ENCODE measurements at regions not wholly inside any gene's neighbourhood (a gene's known extent, or its start where the extent isn't known, plus 50 kb on each side); places are given as distances from the start of the nearest gene placed in this dataset.

GRCh38 chr9:28899267-28899666, 1326.0 kb upstream of the C9orf72 start:
- no peak for DNase-seq (ENCODE audit: low read depth in 1 of 2, low spot score in 2 of 2)
- Histone ChIP-seq H3K36me3 (ENCODE audit: control insufficient read depth in 2 of 4, insufficient read depth in 4 of 4, low read length in 3 of 4) (no peaks in the 10 kb centered on the region; a peak in 1 of 8 replicates), H4K8ac (ENCODE audit: extremely low read depth, insufficient read depth, low read length) (no peak overlapping the region; the same call in 1 of the 2 replicates), H3K4ac (replicated peaks; ENCODE audit: insufficient read length, low read depth, low read length) (no peak overlapping the region), H2BK15ac (ENCODE audit: low read length) (no peak overlapping the region), H2BK20ac (ENCODE audit: low read length) (no peak overlapping the region), H3K4me1 (replicated peaks in 1 of 4; ENCODE audit: control insufficient read depth in 3 of 4, insufficient read depth in 4 of 4, low read length in 3 of 4) (0 out of 7 replicates have a peak, but pooled peaks cover 0 to 2% (median 0%) of the 10 kb centered on the region in 4 experiments), H3K9ac (replicated peaks in 1 of 4; ENCODE audit: extremely low read depth in 1 of 4, low read depth in 3 of 4, low read length in 3 of 4) (no peak overlapping the region), H3K18ac (ENCODE audit: extremely low read depth, low read length) (no peak overlapping the region), H2BK120ac (replicated peaks; ENCODE audit: low read depth, low read length) (no peak overlapping the region), H3K9me3 (ENCODE audit: insufficient read depth in 2 of 2, low read depth in 1 of 2, low read length in 1 of 2) (peaks cover 2% of the 10 kb centered on the region in 2 experiments; a peak in 2 of 4 replicates), H3K56ac (replicated peaks; ENCODE audit: insufficient read length, low read depth, low read length) (no peak overlapping the region), H2AFZ (ENCODE audit: low read length) (no peak overlapping the region), H3K23me2 (ENCODE audit: low read depth, low read length) (no peaks in the 10 kb centered on the region), H3K27ac (ENCODE audit: low read depth, low read length) (no peak overlapping the region), H2BK12ac (ENCODE audit: low read depth, low read length) (no peak overlapping the region), H2AK5ac (ENCODE audit: low read depth, low read length) (peak overlapping the region; percentile 3; the same call in 1 of the 2 replicates), H4K91ac (replicated peaks; ENCODE audit: insufficient read length, low read length) (no peak overlapping the region), H3K79me2 (ENCODE audit: control insufficient read depth in 1 of 2, insufficient read depth in 2 of 2, low read length in 2 of 2) (no peaks in the 10 kb centered on the region), H3K79me1 (ENCODE audit: low read depth, low read length) (no peaks in the 10 kb centered on the region), H3K23ac (ENCODE audit: insufficient read length) (no peak overlapping the region), H3K14ac (ENCODE audit: insufficient read length) (peak overlapping the region; percentile 19), H3K4me2 (ENCODE audit: insufficient read depth in 1 of 2, low read depth in 2 of 2, low read length in 2 of 2) (no peak overlapping the region), H3K27me3 (replicated peaks in 1 of 4; ENCODE audit: control insufficient read depth in 3 of 4, extremely low read depth in 1 of 4, insufficient read depth in 3 of 4, low read length in 3 of 4) (no peaks in the 10 kb centered on the region), H2BK5ac (ENCODE audit: low read depth, low read length) (no peak overlapping the region), H3K4me3 (ENCODE audit: extremely low read depth in 1 of 4, insufficient read depth in 2 of 4, low read depth in 3 of 4, low read length in 4 of 4) (no peak overlapping the region), H4K20me1 (replicated peaks in 1 of 2; ENCODE audit: control insufficient read depth in 1 of 2, insufficient read depth in 2 of 2, low read length in 2 of 2) (no peaks in the 10 kb centered on the region), H4K5ac (ENCODE audit: insufficient read length, low read depth, low read length) (no peak overlapping the region)
- no peak for FAIRE-seq
- ChIA-PET CTCF (ENCODE audit: partially characterized antibody) (no interaction called here), POLR2A (ENCODE audit: partially characterized antibody) (no interaction called here)
- no peak for TF ChIP-seq JUND (IDR thresholded peaks at IDR 0.05; ENCODE audit: low read length)
- no peak for TF ChIP-seq ATF3 (IDR thresholded peaks at IDR 0.05; ENCODE audit: insufficient read depth, low read depth, low read length)
- TF ChIP-seq POLR2A (IDR thresholded peaks at IDR 0.05; ENCODE audit: control extremely low read depth in 1 of 2, low read depth in 2 of 2, low read length in 2 of 2) = no peak
- no peak for TF ChIP-seq CTCF (IDR thresholded peaks at IDR 0.05; ENCODE audit: control extremely low read depth in 1 of 3, insufficient read depth in 1 of 3, low read depth in 1 of 3, low read length in 3 of 3)
- TF ChIP-seq ATF2 (IDR thresholded peaks at IDR 0.05; ENCODE audit: low read length) = no peak
- no peak for TF ChIP-seq SIRT6 (IDR thresholded peaks at IDR 0.05; ENCODE audit: low read length)
- no peak for TF ChIP-seq PHF8 (conservative IDR thresholded peaks at IDR 0.05; ENCODE audit: low read depth, low read length)
